ENCODE measurements at regions not wholly inside any gene's neighbourhood (a gene's known extent, or its start where the extent isn't known, plus 50 kb on each side); places are given as distances from the start of the nearest gene placed in this dataset.

- Mint-ChIP-seq H3K4me1 (no peaks in the 10 kb centered on the region), H3K36me3 (no peaks in the 10 kb centered on the region), H3K4me3 (no peak overlapping the region), H3K27ac (no peak overlapping the region), H3K27me3 (ENCODE audit: low read depth) (no peaks in the 10 kb centered on the region), H3K9me3 (peaks cover 12% of the 10 kb centered on the region; the same call in 1 of the 2 replicates)
- TF ChIP-seq FOXP4 (CRISPR knock-in tag; IDR thresholded peaks at IDR 0.05) (no peak), TEAD4 (CRISPR knock-in tag; IDR thresholded peaks at IDR 0.05) (no peak), RELA (CRISPR knock-in tag; IDR thresholded peaks at IDR 0.05; ENCODE audit: borderline replicate concordance) (no peak), PRDM15 (CRISPR knock-in tag; IDR thresholded peaks at IDR 0.05) (no peak), ETV6 (CRISPR knock-in tag; IDR thresholded peaks at IDR 0.05) (no peak), TCF7 (CRISPR knock-in tag; IDR thresholded peaks at IDR 0.05; ENCODE audit: low read depth) (no peak), SP1 (CRISPR knock-in tag; conservative IDR thresholded peaks at IDR 0.05) (no peak), FOXP1 (CRISPR knock-in tag; IDR thresholded peaks at IDR 0.05; ENCODE audit: borderline replicate concordance) (no peak), NR1H2 (CRISPR knock-in tag; IDR thresholded peaks at IDR 0.05) (no peak), SOX15 (CRISPR knock-in tag; IDR thresholded peaks at IDR 0.05) (no peak), CREM (CRISPR knock-in tag; IDR thresholded peaks at IDR 0.05) (no peak)
- CTCF ChIA-PET: no interaction called here
- no peak for ATAC-seq
- no peak for DNase-seq (ENCODE audit: low spot score)
- POLR2A ChIA-PET: no interaction called here
Observed at GRCh38 chr9:11928871-11929321, 764.3 kb upstream of the TYRP1 start.

GRCh38 chr9:11931109-11931508, 762.1 kb upstream of the TYRP1 start:
- H3K36me3 Mint-ChIP-seq: no peaks in the 10 kb centered on the region
- H3K9me3 Mint-ChIP-seq: peaks cover 12% of the 10 kb centered on the region; the same call in 1 of the 2 replicates
- POLR2A ChIA-PET: no interaction called here
- no peaks in the 10 kb centered on the region for H3K27me3 Mint-ChIP-seq (ENCODE audit: low read depth)
- H3K4me1 Mint-ChIP-seq: no peaks in the 10 kb centered on the region
- ATAC-seq (no peak), DNase-seq (ENCODE audit: low spot score) (no peak)
- CTCF ChIA-PET: no interaction called here
- no peak overlapping the region for H3K4me3 Mint-ChIP-seq
- H3K27ac Mint-ChIP-seq: no peak overlapping the region
- TF ChIP-seq MYBL2 (CRISPR knock-in tag; IDR thresholded peaks at IDR 0.05) (no peak), KAT7 (CRISPR knock-in tag; IDR thresholded peaks at IDR 0.05; ENCODE audit: borderline replicate concordance) (no peak), IRF2 (CRISPR knock-in tag; IDR thresholded peaks at IDR 0.05; ENCODE audit: borderline replicate concordance, low read depth) (no peak), STAT6 (CRISPR knock-in tag; conservative IDR thresholded peaks at IDR 0.05; ENCODE audit: low read depth) (no peak), MAX (CRISPR knock-in tag; IDR thresholded peaks at IDR 0.05) (no peak), USF1 (CRISPR knock-in tag; IDR thresholded peaks at IDR 0.05) (no peak), ZMAT4 (CRISPR knock-in tag; IDR thresholded peaks at IDR 0.05) (no peak), ELF4 (CRISPR knock-in tag; IDR thresholded peaks at IDR 0.05; ENCODE audit: low read depth) (no peak), ERG (CRISPR knock-in tag; IDR thresholded peaks at IDR 0.05) (no peak), ATF3 (CRISPR knock-in tag; conservative IDR thresholded peaks at IDR 0.05) (no peak)
